MM.1S (cell line): ENCODE measurements at regions not wholly inside any gene's neighbourhood (a gene's known extent, or its start where the extent isn't known, plus 50 kb on each side); places are given as distances from the start of the nearest gene placed in this dataset.

ENCODE experiments used
- CTCF ChIP-seq: fragments of 300-600 bp; sonication (generic); IDR thresholded peaks from 2 replicates; pipeline ENCODE4 v1.5.1; 2016; ENCODE audit warnings: antibody characterized with exemption, low read length, mixed read lengths
- EZH2 ChIP-seq: fragments of 300-600 bp; sonication (generic); optimal IDR thresholded peaks from 2 replicates; pipeline ENCODE3; 2017; ENCODE audit warnings: low read depth, mild to moderate bottlenecking, antibody characterized with exemption, low read length, mixed read lengths

- TF ChIP-seq CTCF (no peak), EZH2 (no peak)
Observed at GRCh38 chr12:125315771-125316170, 250.5 kb downstream of the AACS start.
